H9 (cell line): ENCODE measurements at regions not wholly inside any gene's neighbourhood (a gene's known extent, or its start where the extent isn't known, plus 50 kb on each side); places are given as distances from the start of the nearest gene placed in this dataset.

Source experiments
- DNase-seq: peaks from one replicate; pipeline ENCODE4 v3.0.0-alpha.2; 2017
- H2AFZ ChIP-seq: one replicate; pipeline ENCODE4 v1.6.1; 2013; ENCODE audit warnings: mild to moderate bottlenecking, low read length, control low read depth, moderate library complexity
- H2AK5ac ChIP-seq: 2 replicates; pipeline ENCODE4 v1.6.1; 2013; ENCODE audit warnings: low read length, control low read depth, mixed read lengths; ENCODE audit not compliant: insufficient read length
- H2BK120ac ChIP-seq: one replicate; pipeline ENCODE4 v1.6.1; 2013; ENCODE audit warnings: low read depth, mild to moderate bottlenecking, low read length, control low read depth, inconsistent platforms; ENCODE audit not compliant: poor library complexity, severe bottlenecking
- H2BK12ac ChIP-seq: 2 replicates; pipeline ENCODE4 v1.6.1; 2013; ENCODE audit warnings: low read length, control low read depth, mixed read lengths, low read depth; ENCODE audit not compliant: insufficient read length
- H2BK15ac ChIP-seq: 2 replicates; pipeline ENCODE4 v1.6.1; 2013; ENCODE audit warnings: low read depth, low read length, control low read depth
- H2BK20ac ChIP-seq: one replicate; pipeline ENCODE4 v1.6.1; 2013; ENCODE audit warnings: low read depth, mild to moderate bottlenecking, low read length, control low read depth, inconsistent platforms; ENCODE audit not compliant: poor library complexity, severe bottlenecking
- H2BK5ac ChIP-seq: 2 replicates; pipeline ENCODE4 v1.6.1; 2013; ENCODE audit warnings: low read length, control low read depth, mixed read lengths; ENCODE audit not compliant: insufficient read length
- H3K14ac ChIP-seq: 2 replicates; pipeline ENCODE4 v1.6.1; 2013; ENCODE audit warnings: low read length, control low read depth; ENCODE audit not compliant: insufficient read depth
- H3K18ac ChIP-seq: 2 replicates; pipeline ENCODE4 v1.6.1; 2013; ENCODE audit warnings: low read depth, mild to moderate bottlenecking, mixed read lengths, low read length, control low read depth; ENCODE audit not compliant: insufficient read length
- H3K23ac ChIP-seq: 2 replicates; pipeline ENCODE4 v1.6.1; 2013; ENCODE audit warnings: low read length, control low read depth, mixed read lengths, low read depth; ENCODE audit not compliant: insufficient read length
- H3K23me2 ChIP-seq: 2 replicates; pipeline ENCODE4 v1.6.1; 2013; ENCODE audit warnings: low read depth, mild to moderate bottlenecking, mixed read lengths, low read length, control low read depth; ENCODE audit not compliant: insufficient read length, poor library complexity, severe bottlenecking
- H3K27ac ChIP-seq: 2 replicates; pipeline ENCODE4 v1.5.1; 2013; ENCODE audit warnings: low read length, control low read depth, mixed read lengths, low read depth; ENCODE audit not compliant: insufficient read length
- H3K27me3 ChIP-seq: 2 replicates; pipeline ENCODE4 v1.6.1; 2013; ENCODE audit warnings: low read length, control low read depth, inconsistent platforms; ENCODE audit not compliant: insufficient read depth
- H3K4ac ChIP-seq: 2 replicates; pipeline ENCODE4 v1.6.1; 2013; ENCODE audit warnings: low read depth, mild to moderate bottlenecking, control low read depth, inconsistent platforms, low read length, moderate library complexity
- H3K4me1 ChIP-seq: 2 replicates; pipeline ENCODE4 v1.6.1; 2013; ENCODE audit warnings: low read length, control low read depth, inconsistent platforms; ENCODE audit not compliant: insufficient read depth
- H3K4me2 ChIP-seq: 2 replicates; pipeline ENCODE4 v1.6.1; 2013; ENCODE audit warnings: low read length, control low read depth, mixed read lengths; ENCODE audit not compliant: insufficient read length, insufficient read depth
- H3K56ac ChIP-seq: 2 replicates; pipeline ENCODE4 v1.6.1; 2013; ENCODE audit warnings: low read depth, mild to moderate bottlenecking, mixed read lengths, low read length, control low read depth; ENCODE audit not compliant: insufficient read length
- H3K79me1 ChIP-seq: 2 replicates; pipeline ENCODE4 v1.6.1; 2013; ENCODE audit warnings: low read depth, mild to moderate bottlenecking, moderate library complexity, low read length, control low read depth, inconsistent platforms; ENCODE audit not compliant: insufficient read depth, poor library complexity, severe bottlenecking
- H3K79me2 ChIP-seq: 2 replicates; pipeline ENCODE4 v1.6.1; 2013; ENCODE audit warnings: low read length, control low read depth, inconsistent platforms; ENCODE audit not compliant: insufficient read depth
- H3K9ac ChIP-seq: 2 replicates; pipeline ENCODE4 v1.6.1; 2013; ENCODE audit warnings: low read length, control low read depth, mixed read lengths; ENCODE audit not compliant: insufficient read length; ENCODE audit errors: extremely low read depth
- H3K9me3 ChIP-seq: one replicate; pipeline ENCODE4 v1.6.1; 2013; ENCODE audit warnings: low read depth, low read length, inconsistent platforms; ENCODE audit not compliant: control insufficient read depth
- H3T11ph ChIP-seq: one replicate; pipeline ENCODE4 v1.6.1; 2013; ENCODE audit warnings: mild to moderate bottlenecking, low read length, control low read depth, inconsistent platforms
- H4K20me1 ChIP-seq: one replicate; pipeline ENCODE4 v1.6.1; 2013; ENCODE audit not compliant: control insufficient read depth, insufficient read length, insufficient read depth
- H4K5ac ChIP-seq: 2 replicates; pipeline ENCODE4 v1.6.1; 2013; ENCODE audit warnings: low read depth, mild to moderate bottlenecking, mixed read lengths, low read length, control low read depth; ENCODE audit not compliant: insufficient read length
- H4K8ac ChIP-seq: replicated peaks from 2 replicates; pipeline ENCODE4 v1.6.1; 2013; ENCODE audit warnings: low read length, control low read depth, mixed read lengths, low read depth; ENCODE audit not compliant: insufficient read length
- H4K91ac ChIP-seq: 2 replicates; pipeline ENCODE4 v1.6.1; 2013; ENCODE audit warnings: low read depth, mild to moderate bottlenecking, moderate library complexity, mixed read lengths, low read length, control low read depth; ENCODE audit not compliant: insufficient read length
- H3K27ac Mint-ChIP-seq, 3 experiments: 2 replicates in 2 of 3; 3 replicates in 1 of 3; pipeline ENCODE4 v1.8.0; 2020 to 2021; ENCODE audit warnings: mixed read lengths in 3 of 3, mild to moderate bottlenecking in 1 of 3, moderate library complexity in 1 of 3
- H3K27me3 Mint-ChIP-seq: 2 replicates; pipeline ENCODE4 v1.8.0; 2021; ENCODE audit warnings: low read depth, mild to moderate bottlenecking, moderate library complexity, mixed read lengths
- H3K36me3 Mint-ChIP-seq, 3 experiments: 2 replicates in 2 of 3; 3 replicates in 1 of 3; pipeline ENCODE4 v1.8.0; 2020 to 2021; ENCODE audit warnings: low read depth in 3 of 3, mixed read lengths in 3 of 3; ENCODE audit not compliant: insufficient read depth in 1 of 3
- H3K4me1 Mint-ChIP-seq, 2 experiments: 2 replicates each; pipeline ENCODE4 v1.8.0; 2020; ENCODE audit warnings: mixed read lengths in 2 of 2
- H3K4me3 Mint-ChIP-seq, 2 experiments: 2 replicates in 1 of 2; 3 replicates in 1 of 2; pipeline ENCODE4 v1.8.0; 2020 to 2021; ENCODE audit warnings: mild to moderate bottlenecking in 2 of 2, mixed read lengths in 2 of 2, moderate library complexity in 1 of 2
- H3K9me3 Mint-ChIP-seq, 2 experiments: 2 replicates in 1 of 2; 3 replicates in 1 of 2; pipeline ENCODE4 v1.8.0; 2020; ENCODE audit warnings: mild to moderate bottlenecking in 2 of 2, mixed read lengths in 2 of 2, moderate library complexity in 1 of 2
- WGBS: extraction: QIAGEN DNeasy Blood & Tissue Kit; methylation state at CpG from one replicate; pipeline ENCODE4 v1.1.7; 2013; ENCODE audit warnings: missing lambda C conversion rate, low lambda C conversion rate, mixed read lengths; ENCODE audit not compliant: insufficient read length; ENCODE audit errors: extremely low coverage; 5-methylcytosine and 5-hydroxymethylcytosine counted together
- TF ChIP-seq, protein P1 (sequence below): fragments of 200-600 bp; sonication (generic); conservative IDR thresholded peaks from 3 replicates; pipeline ENCODE4 v1.8.0; 2021; ENCODE audit warnings: antibody characterized with exemption, mild to moderate bottlenecking

DNA sequence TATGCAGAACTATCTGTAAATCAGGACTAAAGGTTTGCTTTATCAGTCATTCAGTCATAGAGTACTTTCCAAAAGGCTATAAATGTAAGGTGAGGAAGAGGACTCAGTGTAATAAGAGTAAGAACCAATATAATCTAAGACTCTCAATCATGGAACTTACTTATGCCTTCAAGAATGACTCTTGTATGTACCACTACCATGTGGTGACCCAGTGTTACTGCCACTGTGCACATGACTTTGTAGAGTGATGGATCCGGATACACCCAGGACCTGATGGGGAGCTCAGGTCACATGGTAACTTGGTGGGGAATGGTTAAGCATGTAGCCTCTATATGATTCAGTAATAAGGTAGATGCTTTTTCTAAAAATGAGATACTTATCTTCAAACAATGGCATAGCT is 2099.8 kb downstream of the MRPL39 start:
- no peak for DNase-seq
- Mint-ChIP-seq H3K36me3 (no peaks in the 10 kb centered on the region), H3K9me3 (peaks cover 1 to 32% of the 10 kb centered on the region in 2 experiments; a peak in 3 of 5 replicates), H3K4me3 (no peak overlapping the region), H3K27me3 (no peaks in the 10 kb centered on the region), H3K27ac (no peak overlapping the region), H3K4me1 (no peaks in the 10 kb centered on the region)
- Histone ChIP-seq H3K14ac (no peak overlapping the region), H4K8ac (no peak overlapping the region), H2AFZ (no peak overlapping the region), H3K23me2 (no peaks in the 10 kb centered on the region), H2AK5ac (no peak overlapping the region), H3K9me3 (no peaks in the 10 kb centered on the region), H3K79me2 (no peaks in the 10 kb centered on the region), H3K27ac (no peak overlapping the region), H3K4ac (no peak overlapping the region), H4K5ac (no peak overlapping the region), H3K23ac (no peak overlapping the region), H3K27me3 (no peaks in the 10 kb centered on the region), H4K20me1 (no peaks in the 10 kb centered on the region), H3K56ac (no peak overlapping the region), H2BK5ac (no peak overlapping the region), H3K79me1 (no peaks in the 10 kb centered on the region), H2BK20ac (no peak overlapping the region), H3K9ac (no peak overlapping the region), H3K4me2 (no peak overlapping the region), H4K91ac (no peak overlapping the region), H2BK12ac (no peak overlapping the region), H3K4me1 (no peaks in the 10 kb centered on the region), H3T11ph (no peak overlapping the region), H2BK120ac (no peak overlapping the region), H3K18ac (no peak overlapping the region), H2BK15ac (no peak overlapping the region)
- TF ChIP-seq, protein P1, sequence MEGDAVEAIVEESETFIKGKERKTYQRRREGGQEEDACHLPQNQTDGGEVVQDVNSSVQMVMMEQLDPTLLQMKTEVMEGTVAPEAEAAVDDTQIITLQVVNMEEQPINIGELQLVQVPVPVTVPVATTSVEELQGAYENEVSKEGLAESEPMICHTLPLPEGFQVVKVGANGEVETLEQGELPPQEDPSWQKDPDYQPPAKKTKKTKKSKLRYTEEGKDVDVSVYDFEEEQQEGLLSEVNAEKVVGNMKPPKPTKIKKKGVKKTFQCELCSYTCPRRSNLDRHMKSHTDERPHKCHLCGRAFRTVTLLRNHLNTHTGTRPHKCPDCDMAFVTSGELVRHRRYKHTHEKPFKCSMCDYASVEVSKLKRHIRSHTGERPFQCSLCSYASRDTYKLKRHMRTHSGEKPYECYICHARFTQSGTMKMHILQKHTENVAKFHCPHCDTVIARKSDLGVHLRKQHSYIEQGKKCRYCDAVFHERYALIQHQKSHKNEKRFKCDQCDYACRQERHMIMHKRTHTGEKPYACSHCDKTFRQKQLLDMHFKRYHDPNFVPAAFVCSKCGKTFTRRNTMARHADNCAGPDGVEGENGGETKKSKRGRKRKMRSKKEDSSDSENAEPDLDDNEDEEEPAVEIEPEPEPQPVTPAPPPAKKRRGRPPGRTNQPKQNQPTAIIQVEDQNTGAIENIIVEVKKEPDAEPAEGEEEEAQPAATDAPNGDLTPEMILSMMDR: no peak
- WGBS: no CpG with 5 or more reads among the region's 1 CpG
